SK-N-SH (cell line): ENCODE measurements at regions not wholly inside any gene's neighbourhood (a gene's known extent, or its start where the extent isn't known, plus 50 kb on each side); places are given as distances from the start of the nearest gene placed in this dataset.

Source experiments
- CTCF ChIA-PET: fragments of 300-600, 350-600 bp; formaldehyde crosslinking; extraction: SDS; loops from one replicate; lab custom pipeline; 2021; lab: Yijun Ruan, JAX
- POLR2A ChIA-PET: fragments of 350-600 bp; sonication (Branson Sonifier 250); formaldehyde crosslinking; extraction: SDS; loops from one replicate; lab custom pipeline; 2020; ENCODE audit warnings: antibody characterized with exemption, inconsistent platforms; lab: Yijun Ruan, JAX
- DNase-seq: peaks from one replicate; pipeline ENCODE4 v3.0.0; 2012
- H2AFZ ChIP-seq: fragments of 200-600 bp; sonication (generic); 2 replicates; pipeline ENCODE4 v1.8.1; 2016; ENCODE audit warnings: antibody characterized with exemption, mild to moderate bottlenecking, low read depth
- H3F3A ChIP-seq: fragments of 200-600 bp; sonication (generic); replicated peaks from 2 replicates; pipeline ENCODE3; 2016; ENCODE audit warnings: antibody characterized with exemption, mild to moderate bottlenecking; ENCODE audit not compliant: insufficient read depth
- H3K27ac ChIP-seq, 2 experiments: fragments of 200-500 bp in 1 of 2; fragments of 200-600 bp in 1 of 2; sonication (Bioruptor generic) in 1 of 2; sonication (generic), shearing (Covaris generic) in 1 of 2; 2 replicates each; pipeline versions ENCODE4 v1.5.1 to v1.6.1; 2014 to 2016; ENCODE audit warnings: low read depth in 2 of 2, inconsistent platforms in 1 of 2, low read length in 1 of 2, mild to moderate bottlenecking in 1 of 2, mixed read lengths in 1 of 2
- H3K27me3 ChIP-seq: fragments of 200-600 bp; sonication (generic), shearing (Covaris generic); 2 replicates; pipeline ENCODE4 v1.6.1; 2016; ENCODE audit warnings: mixed run types; ENCODE audit not compliant: insufficient read depth
- H3K36me3 ChIP-seq, 2 experiments: fragments of 200-500 bp in 1 of 2; fragments of 200-600 bp in 1 of 2; sonication (Bioruptor generic) in 1 of 2; sonication (generic) in 1 of 2; replicated peaks in 1 of 2; 2 replicates each; pipeline versions ENCODE3 to v1.5.1; 2014 to 2016; ENCODE audit warnings: low read length in 1 of 2, mild to moderate bottlenecking in 1 of 2; ENCODE audit not compliant: insufficient read depth in 2 of 2, control insufficient read depth in 1 of 2
- H3K4me1 ChIP-seq, 2 experiments: fragments of 200-500 bp in 1 of 2; fragments of 200-600 bp in 1 of 2; sonication (Bioruptor generic) in 1 of 2; sonication (generic), shearing (Covaris generic) in 1 of 2; 2 replicates each; pipeline versions ENCODE4 v1.5.1 to v1.6.1; 2014 to 2016; ENCODE audit warnings: low read depth in 1 of 2, low read length in 1 of 2, mixed run types in 1 of 2; ENCODE audit not compliant: insufficient read depth in 2 of 2, control insufficient read depth in 1 of 2
- H3K4me2 ChIP-seq: fragments of 200-600 bp; sonication (generic), shearing (Covaris generic); 2 replicates; pipeline ENCODE4 v1.6.1; 2017; ENCODE audit warnings: mixed run types
- H3K4me3 ChIP-seq, 2 experiments: fragments of 200-500 bp in 1 of 2; fragments of 200-600 bp in 1 of 2; sonication (Bioruptor generic) in 1 of 2; sonication (generic), shearing (Covaris generic) in 1 of 2; 2 replicates each; pipeline versions ENCODE4 v1.5.1 to v1.8.1; 2014 to 2016; ENCODE audit warnings: low read depth in 2 of 2, inconsistent platforms in 1 of 2, low read length in 1 of 2, mild to moderate bottlenecking in 1 of 2, mixed read lengths in 1 of 2, moderate library complexity in 1 of 2
- H3K79me2 ChIP-seq: fragments of 200-600 bp; sonication (generic); 2 replicates; pipeline ENCODE4 v1.8.1; 2017; ENCODE audit warnings: mild to moderate bottlenecking; ENCODE audit not compliant: insufficient read depth
- H3K9ac ChIP-seq: fragments of 200-600 bp; sonication (generic); 2 replicates; pipeline ENCODE4 v1.6.1; 2017; ENCODE audit warnings: mixed run types
- H3K9me2 ChIP-seq: fragments of 200-600 bp; sonication (generic); 2 replicates; pipeline ENCODE4 v1.6.1; 2017; ENCODE audit warnings: mixed run types
- H3K9me3 ChIP-seq: fragments of 200-600 bp; sonication (generic); 2 replicates; pipeline ENCODE4 v1.6.1; 2017; ENCODE audit warnings: mixed run types, mild to moderate bottlenecking, moderate library complexity
- H4K20me1 ChIP-seq: fragments of 200-600 bp; sonication (generic); 2 replicates; pipeline ENCODE4 v1.6.1; 2017; ENCODE audit warnings: mild to moderate bottlenecking, mixed run types; ENCODE audit not compliant: insufficient read depth
- CTCF ChIP-seq: fragments of 200-600 bp; sonication (generic); IDR thresholded peaks from 2 replicates; pipeline ENCODE4 v1.6.1; 2017; ENCODE audit warnings: antibody characterized with exemption, mild to moderate bottlenecking, moderate library complexity
- ELF1 ChIP-seq: IDR thresholded peaks from 2 replicates; pipeline ENCODE4 v1.4.0; 2012
- EP300 ChIP-seq, 2 experiments: IDR thresholded peaks; 2 replicates each; pipeline versions ENCODE4 v1.4.0 to v1.6.1; 2012; ENCODE audit warnings: borderline replicate concordance in 1 of 2, low read depth in 1 of 2, low read length in 1 of 2
- EZH2phosphoT487 ChIP-seq: fragments of 200-600 bp; sonication (generic); IDR thresholded peaks from 2 replicates; pipeline ENCODE4 v1.6.1; 2017; ENCODE audit warnings: low read depth, mixed run types, mild to moderate bottlenecking, antibody characterized with exemption, moderate library complexity, borderline replicate concordance
- FOSL2 ChIP-seq: IDR thresholded peaks from 2 replicates; pipeline ENCODE4 v1.4.0; 2012; ENCODE audit warnings: low read depth, mild to moderate bottlenecking, moderate library complexity, borderline replicate concordance
- FOXJ3 ChIP-seq: sonication (generic); formaldehyde crosslinking; IDR thresholded peaks from 2 replicates; pipeline ENCODE4 v1.5.1; 2020; ENCODE audit warnings: mild to moderate bottlenecking, missing genetic modification reagents
- GABPA ChIP-seq: IDR thresholded peaks from 2 replicates; pipeline ENCODE4 v1.4.0; 2012; ENCODE audit warnings: low read depth, mild to moderate bottlenecking
- MAX ChIP-seq: IDR thresholded peaks from 2 replicates; pipeline ENCODE4 v1.4.0; 2012; ENCODE audit warnings: low read depth
- MXI1 ChIP-seq: IDR thresholded peaks from 2 replicates; pipeline ENCODE4 v1.6.1; 2012; ENCODE audit warnings: mild to moderate bottlenecking, low read depth, low read length, improper control_type of control experiment
- PBX3 ChIP-seq: IDR thresholded peaks from 2 replicates; pipeline ENCODE4; 2012
- RAD21 ChIP-seq: IDR thresholded peaks from 2 replicates; pipeline ENCODE4 v1.6.1; 2012; ENCODE audit warnings: mild to moderate bottlenecking, low read length
- RXRA ChIP-seq: IDR thresholded peaks from 2 replicates; pipeline ENCODE4 v1.4.0; 2012; ENCODE audit warnings: low read depth, mild to moderate bottlenecking, borderline replicate concordance
- TCF12 ChIP-seq: IDR thresholded peaks from 2 replicates; pipeline ENCODE4 v1.4.0; 2012
- TEAD4 ChIP-seq: IDR thresholded peaks from 2 replicates; pipeline ENCODE4 v1.4.0; 2012; ENCODE audit warnings: mild to moderate bottlenecking, borderline replicate concordance; ENCODE audit not compliant: insufficient read depth
- YY1 ChIP-seq: IDR thresholded peaks from 2 replicates; pipeline ENCODE4 v1.4.0; 2012; ENCODE audit warnings: low read depth, mild to moderate bottlenecking
- WGBS: methylation state at CpG from one replicate; pipeline ENCODE4 v1.1.6; 2017; ENCODE audit warnings: low lambda C conversion rate; 5-methylcytosine and 5-hydroxymethylcytosine counted together
- TF ChIP-seq, protein P1 (sequence below): IDR thresholded peaks from 2 replicates; pipeline ENCODE4 v1.4.0; 2012; ENCODE audit warnings: low read depth, borderline replicate concordance
- TF ChIP-seq, protein P2 (sequence below): IDR thresholded peaks from 2 replicates; pipeline ENCODE4 v1.4.0; 2012; ENCODE audit warnings: low read depth, borderline replicate concordance

- no peaks in the 10 kb centered on the region for H3K9me2 ChIP-seq
- 38% methylated on average over 4 of the region's 4 CpGs for WGBS
- no peak for DNase-seq
- H3K9me3 ChIP-seq, result no peaks in the 10 kb centered on the region
- no peaks in the 10 kb centered on the region for H3K36me3 ChIP-seq
- H3K4me1 ChIP-seq, result no peaks in the 10 kb centered on the region
- H3F3A ChIP-seq, result no peaks in the 10 kb centered on the region
- ChIA-PET CTCF (no interaction called here), POLR2A (no interaction called here)
- H3K4me2 ChIP-seq, result no peak overlapping the region
- no peak overlapping the region for H3K9ac ChIP-seq
- no peaks in the 10 kb centered on the region for H3K79me2 ChIP-seq
- TF ChIP-seq GABPA (no peak), FOSL2 (no peak), TCF12 (no peak), EZH2phosphoT487 (no peak), RXRA (no peak), YY1 (no peak), RAD21 (no peak), MXI1 (no peak), TEAD4 (no peak), CTCF (no peak), FOXJ3 (CRISPR knock-in tag) (no peak), PBX3 (no peak)
- no peaks in the 10 kb centered on the region for H3K27me3 ChIP-seq
- H2AFZ ChIP-seq, result no peak overlapping the region
- H3K27ac ChIP-seq, result no peak overlapping the region
- H4K20me1 ChIP-seq, result no peaks in the 10 kb centered on the region
- no peak overlapping the region for H3K4me3 ChIP-seq
Observed at GRCh38 chr12:127324681-127325080, 942.3 kb upstream of the TMEM132C start.

GRCh38 chr12:127327986-127328385, 939.0 kb upstream of the TMEM132C start:
- Histone ChIP-seq H3K27me3 (no peaks in the 10 kb centered on the region), H3K9me2 (no peaks in the 10 kb centered on the region), H3K4me1 (no peaks in the 10 kb centered on the region), H3K9ac (no peak overlapping the region), H3F3A (no peaks in the 10 kb centered on the region), H3K4me3 (no peak overlapping the region), H4K20me1 (no peaks in the 10 kb centered on the region), H3K36me3 (no peaks in the 10 kb centered on the region), H3K9me3 (no peaks in the 10 kb centered on the region), H2AFZ (no peak overlapping the region), H3K79me2 (no peaks in the 10 kb centered on the region), H3K27ac (no peak overlapping the region), H3K4me2 (no peak overlapping the region)
- 20% methylated on average over 6 of the region's 6 CpGs for WGBS
- ChIA-PET CTCF (no interaction called here), POLR2A (no interaction called here)
- DNase-seq, result no peak
- TF ChIP-seq, protein P1, sequence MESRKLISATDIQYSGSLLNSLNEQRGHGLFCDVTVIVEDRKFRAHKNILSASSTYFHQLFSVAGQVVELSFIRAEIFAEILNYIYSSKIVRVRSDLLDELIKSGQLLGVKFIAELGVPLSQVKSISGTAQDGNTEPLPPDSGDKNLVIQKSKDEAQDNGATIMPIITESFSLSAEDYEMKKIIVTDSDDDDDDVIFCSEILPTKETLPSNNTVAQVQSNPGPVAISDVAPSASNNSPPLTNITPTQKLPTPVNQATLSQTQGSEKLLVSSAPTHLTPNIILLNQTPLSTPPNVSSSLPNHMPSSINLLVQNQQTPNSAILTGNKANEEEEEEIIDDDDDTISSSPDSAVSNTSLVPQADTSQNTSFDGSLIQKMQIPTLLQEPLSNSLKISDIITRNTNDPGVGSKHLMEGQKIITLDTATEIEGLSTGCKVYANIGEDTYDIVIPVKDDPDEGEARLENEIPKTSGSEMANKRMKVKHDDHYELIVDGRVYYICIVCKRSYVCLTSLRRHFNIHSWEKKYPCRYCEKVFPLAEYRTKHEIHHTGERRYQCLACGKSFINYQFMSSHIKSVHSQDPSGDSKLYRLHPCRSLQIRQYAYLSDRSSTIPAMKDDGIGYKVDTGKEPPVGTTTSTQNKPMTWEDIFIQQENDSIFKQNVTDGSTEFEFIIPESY, result no peak
- TF ChIP-seq EP300 (IDR thresholded peaks at IDR 0.05; ENCODE audit: borderline replicate concordance in 1 of 2, low read depth in 1 of 2, low read length in 1 of 2) (no peak), YY1 (no peak), ELF1 (no peak), MAX (no peak)
- TF ChIP-seq, protein P2, sequence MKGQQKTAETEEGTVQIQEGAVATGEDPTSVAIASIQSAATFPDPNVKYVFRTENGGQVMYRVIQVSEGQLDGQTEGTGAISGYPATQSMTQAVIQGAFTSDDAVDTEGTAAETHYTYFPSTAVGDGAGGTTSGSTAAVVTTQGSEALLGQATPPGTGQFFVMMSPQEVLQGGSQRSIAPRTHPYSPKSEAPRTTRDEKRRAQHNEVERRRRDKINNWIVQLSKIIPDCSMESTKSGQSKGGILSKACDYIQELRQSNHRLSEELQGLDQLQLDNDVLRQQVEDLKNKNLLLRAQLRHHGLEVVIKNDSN, result no peak
